ENCODE measurements at regions not wholly inside any gene's neighbourhood (a gene's known extent, or its start where the extent isn't known, plus 50 kb on each side); places are given as distances from the start of the nearest gene placed in this dataset.

DNA sequence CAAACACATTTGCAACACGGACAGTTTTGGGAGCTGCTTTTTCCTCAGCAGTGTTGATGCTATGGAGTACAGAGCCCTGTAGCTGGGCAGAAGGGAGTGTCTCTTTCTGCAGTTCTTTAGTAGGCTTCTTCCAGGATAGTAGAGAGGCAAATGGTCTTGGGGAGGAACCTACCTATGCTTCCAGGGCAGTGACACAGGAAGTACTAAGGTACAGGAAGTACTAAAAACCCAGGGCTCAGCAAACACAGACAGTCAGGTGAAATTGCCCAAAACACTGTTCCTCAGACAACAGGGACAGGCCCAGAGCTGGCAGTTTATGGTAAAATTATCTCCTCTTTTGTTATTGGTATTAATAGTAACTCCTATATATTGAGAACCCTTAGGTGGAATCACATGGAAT, 217.6 kb downstream of the TTC8 start:
- TF ChIP-seq CTCF (IDR thresholded peaks at IDR 0.05): no peak
- peaks cover 5% of the 10 kb centered on the region for H3K9me3 Mint-ChIP-seq (ENCODE audit: unreplicated experiment)
- peaks cover 14% of the 10 kb centered on the region for H3K4me1 Mint-ChIP-seq (ENCODE audit: unreplicated experiment)
- H3K4me3 Mint-ChIP-seq (ENCODE audit: unreplicated experiment): no peak overlapping the region
- peaks cover under 1% of the 10 kb centered on the region for H3K27me3 Mint-ChIP-seq (ENCODE audit: unreplicated experiment)
- no peak for DNase-seq (ENCODE audit: extremely low spot score, unreplicated experiment)
- no peak overlapping the region for H3K27ac Mint-ChIP-seq (ENCODE audit: unreplicated experiment)
- H3K36me3 Mint-ChIP-seq (ENCODE audit: unreplicated experiment): no peaks in the 10 kb centered on the region

DNA sequence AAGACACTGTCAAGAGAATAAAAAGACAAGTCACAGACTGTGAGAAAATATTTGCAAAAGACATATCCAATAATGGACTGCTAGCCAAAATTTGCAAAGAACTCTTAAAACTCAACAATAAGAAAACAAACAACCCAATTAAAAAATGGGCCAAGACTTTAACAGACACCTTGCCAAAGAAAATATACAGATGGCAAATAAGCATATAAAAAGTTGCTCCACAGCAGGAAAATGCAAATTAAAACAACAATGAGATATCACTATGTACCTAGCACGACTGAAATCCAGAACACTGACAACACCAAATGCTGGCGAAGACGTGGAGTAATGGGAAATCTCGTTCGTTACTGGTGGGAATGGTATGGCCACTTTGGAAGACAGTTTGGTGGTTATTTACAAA, 228.9 kb downstream of the TTC8 start:
- no peak for DNase-seq (ENCODE audit: extremely low spot score, unreplicated experiment)
- Mint-ChIP-seq H3K36me3 (ENCODE audit: unreplicated experiment) (no peaks in the 10 kb centered on the region), H3K4me3 (ENCODE audit: unreplicated experiment) (no peak overlapping the region), H3K4me1 (ENCODE audit: unreplicated experiment) (no peaks in the 10 kb centered on the region), H3K27me3 (ENCODE audit: unreplicated experiment) (peaks cover 7% of the 10 kb centered on the region), H3K27ac (ENCODE audit: unreplicated experiment) (no peak overlapping the region), H3K9me3 (ENCODE audit: unreplicated experiment) (peaks cover 8% of the 10 kb centered on the region)
- TF ChIP-seq CTCF (IDR thresholded peaks at IDR 0.05): no peak

DNA sequence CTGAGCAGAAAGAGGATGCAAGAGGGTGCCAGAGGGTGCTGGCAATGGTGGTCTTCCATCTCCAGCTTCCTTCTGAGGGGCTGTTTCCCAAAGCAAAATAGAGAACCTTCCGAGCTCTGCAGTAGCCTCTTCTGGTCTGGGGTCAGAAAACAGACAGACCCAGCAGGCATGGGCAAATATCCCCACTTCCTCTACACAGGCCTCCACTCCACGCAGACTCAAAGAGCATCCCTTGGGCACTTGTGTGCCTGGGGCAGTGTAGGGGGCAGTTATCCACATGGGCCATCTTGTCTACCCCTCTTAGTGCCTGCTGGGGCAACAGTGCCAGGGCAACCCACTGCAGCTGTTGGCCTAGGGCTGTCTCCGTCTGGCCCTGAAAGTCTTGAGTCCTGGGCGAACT, 231.9 kb downstream of the TTC8 start:
- no peak overlapping the region for H3K4me3 Mint-ChIP-seq (ENCODE audit: unreplicated experiment)
- no peak overlapping the region for H3K27ac Mint-ChIP-seq (ENCODE audit: unreplicated experiment)
- peaks cover 3% of the 10 kb centered on the region for H3K27me3 Mint-ChIP-seq (ENCODE audit: unreplicated experiment)
- no peaks in the 10 kb centered on the region for H3K4me1 Mint-ChIP-seq (ENCODE audit: unreplicated experiment)
- DNase-seq (ENCODE audit: extremely low spot score, unreplicated experiment): no peak
- TF ChIP-seq CTCF (IDR thresholded peaks at IDR 0.05): no peak
- no peaks in the 10 kb centered on the region for H3K36me3 Mint-ChIP-seq (ENCODE audit: unreplicated experiment)
- peaks cover 8% of the 10 kb centered on the region for H3K9me3 Mint-ChIP-seq (ENCODE audit: unreplicated experiment)

GRCh38 chr14:89058697-89059096, 234.2 kb downstream of the TTC8 start:
- DNase-seq (ENCODE audit: extremely low spot score, unreplicated experiment): no peak
- H3K9me3 Mint-ChIP-seq (ENCODE audit: unreplicated experiment): no peaks in the 10 kb centered on the region
- H3K27me3 Mint-ChIP-seq (ENCODE audit: unreplicated experiment): peaks cover 4% of the 10 kb centered on the region
- no peak overlapping the region for H3K27ac Mint-ChIP-seq (ENCODE audit: unreplicated experiment)
- H3K4me1 Mint-ChIP-seq (ENCODE audit: unreplicated experiment): peaks cover 2% of the 10 kb centered on the region
- H3K4me3 Mint-ChIP-seq (ENCODE audit: unreplicated experiment): no peak overlapping the region
- H3K36me3 Mint-ChIP-seq (ENCODE audit: unreplicated experiment): no peaks in the 10 kb centered on the region
- no peak for TF ChIP-seq CTCF (IDR thresholded peaks at IDR 0.05)

- DNase-seq (ENCODE audit: extremely low spot score, unreplicated experiment): no peak
- Mint-ChIP-seq H3K4me1 (ENCODE audit: unreplicated experiment) (peaks cover 2% of the 10 kb centered on the region), H3K36me3 (ENCODE audit: unreplicated experiment) (no peaks in the 10 kb centered on the region), H3K27ac (ENCODE audit: unreplicated experiment) (no peak overlapping the region), H3K27me3 (ENCODE audit: unreplicated experiment) (peaks cover 4% of the 10 kb centered on the region), H3K9me3 (ENCODE audit: unreplicated experiment) (no peaks in the 10 kb centered on the region), H3K4me3 (ENCODE audit: unreplicated experiment) (no peak overlapping the region)
- no peak for TF ChIP-seq CTCF (IDR thresholded peaks at IDR 0.05)
Measured at GRCh38 chr14:89060191-89060590, 235.7 kb downstream of the TTC8 start.

Measured in osteocyte (in vitro differentiated cells).